Activated CD8-positive, alpha-beta memory T cell treated with anti-CD3 and anti-CD28 coated beads, Interleukin-2, amount 50 U/mL, for 4 hours (primary cell): ENCODE measurements at regions not wholly inside any gene's neighbourhood (a gene's known extent, or its start where the extent isn't known, plus 50 kb on each side); places are given as distances from the start of the nearest gene placed in this dataset.
"Not testable (repeated sequence)": the region's sequence is repeated elsewhere in the genome, so short reads cannot be mapped to it uniquely, and the experiment has no call there.

Experiments used
- DNase-seq: peaks from one replicate; pipeline ENCODE4 v3.0.0-alpha.2; 2020

- no peak for DNase-seq
Measured at GRCh38 chr3:20808864-20809263, 622.9 kb upstream of the SGO1 start.

- DNase-seq, result no peak
Measured at GRCh38 chr3:20798666-20799065, 612.7 kb upstream of the SGO1 start.

DNA sequence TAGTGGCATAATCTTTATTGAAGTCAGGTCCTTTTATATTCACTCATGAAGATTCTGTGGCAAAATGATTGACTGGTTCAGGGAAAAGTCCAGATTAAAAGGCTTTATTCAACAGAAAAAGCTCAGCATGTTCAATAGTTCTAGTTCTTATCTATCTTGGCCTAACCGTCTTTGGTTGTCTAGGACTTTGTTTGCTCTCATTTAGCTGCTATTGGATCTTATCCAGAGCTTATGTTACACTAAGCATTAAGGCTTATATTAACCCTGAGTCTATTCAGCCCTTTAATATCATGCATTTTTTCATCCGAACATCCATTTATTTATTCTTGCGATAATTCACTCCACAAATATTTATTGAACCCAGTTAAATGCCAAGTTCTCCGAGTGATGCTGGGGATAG, 601.0 kb upstream of the SGO1 start:
- DNase-seq, result no peak

- DNase-seq, result no peak
Measured at GRCh38 chr3:20776692-20777091, 590.7 kb upstream of the SGO1 start.

DNA sequence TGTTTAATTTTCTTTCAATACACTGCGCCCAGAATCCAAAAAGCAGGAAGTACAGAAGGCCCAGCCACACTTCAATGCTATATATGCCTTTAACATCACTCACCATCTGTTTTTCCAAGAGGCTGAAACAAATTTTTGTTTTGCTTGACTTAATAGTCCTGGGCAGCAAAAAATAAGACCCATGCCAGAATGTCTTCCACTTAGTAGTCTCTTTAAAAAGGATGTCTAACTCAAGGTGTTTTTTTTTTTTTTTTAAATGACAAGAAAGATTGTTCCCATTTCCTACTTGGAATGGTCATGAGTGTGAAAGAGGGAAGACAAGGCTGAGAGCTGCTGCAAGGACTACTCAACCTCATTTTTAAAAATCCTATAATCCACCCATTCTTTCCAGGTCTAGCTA, 590.3 kb upstream of the SGO1 start:
- no peak for DNase-seq

DNA sequence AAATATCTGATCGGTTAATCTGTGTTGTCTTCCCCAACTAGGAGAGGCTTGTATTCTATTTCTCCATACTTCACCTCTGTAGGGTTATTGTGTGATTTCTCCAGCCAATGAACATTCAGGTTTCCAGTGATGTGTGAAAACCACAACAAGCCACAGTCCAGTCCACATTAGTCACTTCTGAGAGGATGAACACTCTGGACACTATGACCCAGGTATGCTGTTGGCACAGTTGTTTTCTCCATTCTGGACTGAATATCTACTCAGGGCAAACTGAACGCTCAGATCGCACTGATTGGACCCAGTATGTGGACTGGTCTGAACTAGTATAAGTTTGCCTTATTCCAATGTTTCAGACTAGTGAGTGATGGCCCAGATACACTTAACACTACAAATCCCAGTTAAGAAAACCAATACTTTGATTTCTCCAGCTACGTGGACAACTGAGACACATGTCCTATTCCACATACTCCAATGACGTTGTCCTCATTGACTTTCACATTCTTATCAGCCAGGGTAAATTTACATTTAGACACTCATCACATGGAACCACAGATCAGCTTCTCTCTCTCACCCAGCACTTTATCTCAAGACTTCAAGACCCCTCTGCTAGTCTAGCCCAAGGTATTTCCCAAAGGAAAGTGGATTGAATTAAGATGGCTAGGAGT, 587.4 kb upstream of the SGO1 start:
- DNase-seq, result no peak

DNA sequence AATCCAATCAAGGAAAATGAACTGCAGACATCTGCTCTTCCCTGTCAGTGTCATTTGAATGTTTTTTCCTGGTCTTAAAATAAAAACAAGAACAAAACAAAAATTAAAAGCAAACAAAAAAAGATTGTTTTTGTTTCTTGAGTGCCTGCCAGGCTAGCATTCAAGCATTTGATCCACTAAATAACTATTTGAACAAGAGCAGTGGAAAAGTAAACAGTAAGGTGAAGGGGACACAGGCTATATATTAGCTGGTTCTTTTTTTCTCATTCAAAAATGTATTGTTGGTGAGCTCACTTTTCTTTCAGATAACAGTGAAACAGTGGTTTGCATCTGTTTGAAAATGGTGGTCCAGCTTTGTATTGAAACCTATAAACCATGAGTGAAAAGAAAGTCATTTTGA, 586.9 kb upstream of the SGO1 start:
- DNase-seq, result no peak

- DNase-seq, result no peak
Measured at GRCh38 chr3:20769430-20769829, 583.4 kb upstream of the SGO1 start.

GRCh38 chr3:20760981-20761380, 575.0 kb upstream of the SGO1 start:
- DNase-seq, result no peak

DNA sequence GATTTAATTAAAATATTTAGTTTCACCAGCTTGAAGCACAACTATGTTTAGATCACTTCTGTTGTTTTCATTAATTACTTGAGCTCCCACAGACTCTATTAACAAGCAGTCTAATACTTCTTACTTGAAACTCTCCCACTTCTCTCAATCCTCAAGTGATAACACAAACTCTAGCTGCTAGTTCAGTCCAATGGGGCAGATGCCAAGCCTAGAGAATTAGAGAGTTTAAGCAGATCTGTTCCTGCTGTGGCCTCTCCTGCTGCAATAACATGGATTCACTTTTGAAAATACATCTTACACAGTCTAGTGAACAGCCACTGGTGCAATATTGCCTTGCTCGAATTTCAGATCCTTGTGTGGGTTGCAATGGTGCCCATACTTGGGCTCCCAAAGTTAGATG, 566.4 kb upstream of the SGO1 start:
- DNase-seq, result no peak

- no peak for DNase-seq
Measured at GRCh38 chr3:20751296-20751695, 565.3 kb upstream of the SGO1 start.

- no peak for DNase-seq
Measured at GRCh38 chr3:20747741-20748140, 561.7 kb upstream of the SGO1 start.

GRCh38 chr3:20743553-20744321, 557.7 kb upstream of the SGO1 start:
- no peak for DNase-seq

GRCh38 chr3:20742903-20743552, 557.0 kb upstream of the SGO1 start:
- DNase-seq, result no peak

- no peak for DNase-seq
Measured at GRCh38 chr3:20741381-20741780, 555.4 kb upstream of the SGO1 start.

GRCh38 chr3:20739814-20740213, 553.8 kb upstream of the SGO1 start:
- DNase-seq, result no peak

DNA sequence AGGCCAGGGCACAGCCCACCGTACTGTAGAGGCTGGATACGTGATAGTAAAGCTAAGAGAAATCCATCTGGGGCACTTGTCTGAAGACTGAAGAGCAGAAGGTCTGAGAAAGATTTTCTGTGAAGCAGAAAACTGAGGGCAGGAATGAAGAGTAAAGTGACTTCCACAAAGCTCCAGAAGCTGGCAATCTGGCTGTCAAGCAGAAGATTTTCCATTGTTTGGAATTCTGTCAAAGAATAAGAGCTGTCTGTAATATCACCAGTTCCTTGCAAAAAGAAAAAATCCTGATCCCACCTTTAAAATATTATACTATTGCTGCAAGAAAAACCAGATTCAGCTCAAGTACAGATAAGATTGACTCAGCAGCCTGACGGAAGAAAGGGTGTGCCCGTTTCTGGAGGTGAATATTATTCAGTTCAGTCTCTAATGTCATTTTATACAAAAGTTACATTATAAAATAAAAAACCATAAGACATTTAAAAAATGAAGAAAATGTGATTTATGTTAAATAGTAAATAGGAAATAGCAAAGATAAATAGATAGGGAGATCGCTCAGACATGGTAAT, 550.4 kb upstream of the SGO1 start:
- DNase-seq, result no peak

- no peak for DNase-seq
Measured at GRCh38 chr3:20729185-20729584, 543.2 kb upstream of the SGO1 start.

GRCh38 chr3:20726786-20727185, 540.8 kb upstream of the SGO1 start:
- DNase-seq, result no peak

DNA sequence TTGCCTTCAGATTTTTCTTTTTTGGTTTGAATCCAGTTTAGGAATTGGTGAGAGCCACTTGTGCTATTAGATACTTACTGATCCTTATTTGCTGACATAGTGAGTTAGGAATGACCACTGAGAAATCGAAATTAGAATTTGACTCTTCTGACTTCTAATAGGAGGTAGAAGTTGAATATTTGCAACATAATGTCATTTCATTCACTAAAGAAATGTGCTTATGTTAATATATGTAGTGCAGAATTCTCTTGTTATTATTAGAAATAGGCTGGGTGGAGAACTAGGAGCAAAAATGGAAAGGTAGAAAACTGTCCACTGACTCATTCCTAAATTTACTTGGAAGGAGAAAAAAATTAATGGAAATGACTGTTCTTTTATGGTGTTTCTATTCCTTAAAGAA, 538.2 kb upstream of the SGO1 start:
- DNase-seq, result no peak

DNA sequence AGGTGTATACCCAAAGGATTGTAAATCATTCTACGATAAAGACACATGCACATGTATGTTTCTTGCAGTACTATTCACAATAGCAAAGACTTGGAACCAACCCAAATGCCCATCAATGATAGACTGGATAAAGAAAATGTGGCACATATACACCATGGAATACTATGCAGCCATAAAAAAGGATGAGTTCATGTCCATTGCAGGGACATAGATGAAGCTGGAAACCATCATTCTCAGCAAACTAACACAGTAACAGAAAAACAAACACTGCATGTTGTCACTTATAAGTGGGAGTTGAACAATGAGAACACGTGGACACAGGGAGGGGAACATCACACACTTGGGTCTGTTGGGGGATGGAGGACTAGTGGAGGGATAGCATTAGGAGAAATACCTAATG, 530.4 kb upstream of the SGO1 start:
- DNase-seq, result not testable (repeated sequence)

DNA sequence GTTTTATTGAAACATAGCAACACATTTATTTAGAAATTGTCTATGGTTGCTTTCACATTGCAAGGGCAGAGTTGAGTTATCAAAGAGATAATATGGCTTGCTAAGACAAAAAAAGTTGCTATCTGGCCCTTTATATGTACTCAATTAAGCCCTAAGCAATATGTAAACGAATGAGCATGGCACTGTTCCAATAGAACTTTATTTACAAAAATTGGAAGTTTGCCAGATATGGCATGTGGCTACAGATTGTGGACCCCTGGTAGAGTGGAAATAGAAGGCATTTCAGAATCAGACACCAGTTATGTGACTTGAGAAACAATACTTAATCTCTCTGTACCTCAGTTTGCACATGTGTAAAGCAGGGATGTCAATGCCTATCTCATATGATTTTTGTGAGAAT, 515.6 kb upstream of the SGO1 start:
- no peak for DNase-seq

- no peak for DNase-seq
Measured at GRCh38 chr3:20700714-20701113, 514.7 kb upstream of the SGO1 start.

GRCh38 chr3:20698896-20699295, 512.9 kb upstream of the SGO1 start:
- no peak for DNase-seq
